Panc1 (cell line): ENCODE measurements at regions not wholly inside any gene's neighbourhood (a gene's known extent, or its start where the extent isn't known, plus 50 kb on each side); places are given as distances from the start of the nearest gene placed in this dataset.

Experiments
- ATAC-seq: fragments of 200-7000 bp; cut with Tn5 transposase; 2 replicates; pipeline ENCODE4 v1.9.1; 2020; ENCODE audit warnings: mild to moderate bottlenecking, moderate library complexity
- BruUV-seq: library from RNA; stranded (reverse); fragments of 400-500 nt; replicated peaks from 2 replicates; lab custom pipeline; 2021; lab: Mats Ljungman, UMichigan
- CTCF ChIA-PET: fragments of 300-600 bp; sonication (Branson Sonifier 250); formaldehyde crosslinking; loops from one replicate; lab custom pipeline; 2022; ENCODE audit warnings: antibody characterized with exemption; lab: Charles Lee
- POLR2A ChIA-PET: fragments of 300-600 bp; sonication (Branson Sonifier 250); formaldehyde crosslinking; loops from one replicate; lab custom pipeline; 2022; ENCODE audit warnings: antibody characterized with exemption; lab: Charles Lee
- DNase-seq: peaks from one replicate; pipeline ENCODE4 v3.0.0-alpha.2; 2010; ENCODE audit warnings: low read depth, low spot score
- H3K27ac ChIP-seq: 2 replicates; pipeline ENCODE4 v1.5.1; 2011; ENCODE audit warnings: mild to moderate bottlenecking, low read length, inconsistent platforms
- H3K27me3 ChIP-seq: fragments of 200-500 bp; sonication (Bioruptor generic); 2 replicates; pipeline ENCODE4 v1.6.0; 2014; ENCODE audit warnings: low read length, inconsistent platforms; ENCODE audit not compliant: control insufficient read depth, insufficient read depth
- H3K36me3 ChIP-seq: fragments of 200-500 bp; sonication (Bioruptor generic); 2 replicates; pipeline ENCODE4 v1.5.1; 2014; ENCODE audit warnings: inconsistent platforms, mild to moderate bottlenecking, low read length, moderate library complexity; ENCODE audit not compliant: control insufficient read depth, insufficient read depth
- H3K4me1 ChIP-seq: 2 replicates; pipeline ENCODE4 v1.5.1; 2011; ENCODE audit warnings: inconsistent platforms, mild to moderate bottlenecking, low read length, moderate library complexity; ENCODE audit not compliant: control insufficient read depth, insufficient read depth
- H3K4me3 ChIP-seq, 2 experiments: 2 replicates each; pipeline ENCODE4 v1.5.1; 2011 to 2012; ENCODE audit warnings: low read depth in 2 of 2, low read length in 2 of 2, mild to moderate bottlenecking in 2 of 2, inconsistent platforms in 1 of 2, moderate library complexity in 1 of 2
- H3K9me3 ChIP-seq: fragments of 200-500 bp; sonication (Bioruptor generic); 2 replicates; pipeline ENCODE4 v1.5.1; 2014; ENCODE audit warnings: low read depth, mild to moderate bottlenecking, inconsistent platforms, low read length, moderate library complexity; ENCODE audit not compliant: control insufficient read depth, insufficient read depth
- CTCF ChIP-seq: fragments of 450-650 bp; IDR thresholded peaks from 2 replicates; pipeline ENCODE4 v1.5.1; 2017; ENCODE audit warnings: mild to moderate bottlenecking
- POLR2AphosphoS5 ChIP-seq: IDR thresholded peaks from 2 replicates; pipeline ENCODE4 v1.6.1; 2012; ENCODE audit warnings: mild to moderate bottlenecking, low read depth, low read length, moderate library complexity
- REST ChIP-seq, 2 experiments: IDR thresholded peaks; 2 replicates each; pipeline ENCODE4 v1.6.1; 2011 to 2012; ENCODE audit warnings: low read depth in 2 of 2, control low read depth in 1 of 2, low read length in 1 of 2, mild to moderate bottlenecking in 1 of 2, moderate library complexity in 1 of 2; ENCODE audit not compliant: insufficient read depth in 1 of 2
- SIN3A ChIP-seq: IDR thresholded peaks from 2 replicates; pipeline ENCODE4 v1.6.1; 2012; ENCODE audit warnings: low read depth, mild to moderate bottlenecking, low read length, moderate library complexity, borderline replicate concordance; ENCODE audit not compliant: insufficient read depth
- TCF7L2 ChIP-seq: IDR thresholded peaks from 2 replicates; pipeline ENCODE4 v1.6.1; 2011; ENCODE audit warnings: mild to moderate bottlenecking, low read depth, low read length, inconsistent platforms
- in situ Hi-C: cut with HindIII; loops from 2 replicates; pipeline ENCODE4 v1.10.0; 2016; ENCODE audit warnings: low sequenced_read_pairs, low pct_unique_long_range_greater_than_20kb
- intact Hi-C: fragments of 100-400 bp; cut with micrococcal nuclease; formaldehyde crosslinking; loops from one replicate; pipeline ENCODE4 v1.10.0; 2022; ENCODE audit not compliant: unreplicated experiment

- ChIA-PET CTCF (no interaction called here), POLR2A (no interaction called here)
- Histone ChIP-seq H3K4me1 (no peaks in the 10 kb centered on the region), H3K36me3 (no peaks in the 10 kb centered on the region), H3K9me3 (no peaks in the 10 kb centered on the region), H3K27me3 (no peaks in the 10 kb centered on the region), H3K27ac (no peak overlapping the region), H3K4me3 (no peak overlapping the region)
- DNase-seq (no peak), ATAC-seq (no peak)
- in situ Hi-C loops (no loop called here), intact Hi-C loops (no loop called here)
- no TSS peak for BruUV-seq
- TF ChIP-seq CTCF (no peak), TCF7L2 (no peak), POLR2AphosphoS5 (no peak), REST (IDR thresholded peaks at IDR 0.05; ENCODE audit: insufficient read depth in 1 of 2, low read depth in 2 of 2, low read length in 1 of 2) (no peak)
These were observed 76.0 kb upstream of the KBTBD8 start for GRCh38 chr3:66922058-66922457.

GRCh38 chr3:66923969-66924368 is 74.1 kb upstream of the KBTBD8 start:
- in situ Hi-C loops: no loop called here
- H3K4me3 ChIP-seq: no peak overlapping the region
- intact Hi-C loops: no loop called here
- no peaks in the 10 kb centered on the region for H3K27me3 ChIP-seq
- ATAC-seq (no peak), DNase-seq (no peak)
- no TSS peak for BruUV-seq
- ChIA-PET POLR2A (no interaction called here), CTCF (no interaction called here)
- H3K4me1 ChIP-seq: no peaks in the 10 kb centered on the region
- H3K36me3 ChIP-seq: no peaks in the 10 kb centered on the region
- TF ChIP-seq CTCF (no peak), TCF7L2 (no peak), POLR2AphosphoS5 (no peak), SIN3A (no peak), REST (IDR thresholded peaks at IDR 0.05; ENCODE audit: insufficient read depth in 1 of 2, low read depth in 2 of 2, low read length in 1 of 2) (no peak)
- no peaks in the 10 kb centered on the region for H3K9me3 ChIP-seq
- no peak overlapping the region for H3K27ac ChIP-seq
